ENCODE measurements at regions not wholly inside any gene's neighbourhood (a gene's known extent, or its start where the extent isn't known, plus 50 kb on each side); places are given as distances from the start of the nearest gene placed in this dataset.
"Not testable (repeated sequence)": the region's sequence is repeated elsewhere in the genome, so short reads cannot be mapped to it uniquely, and the experiment has no call there.

GRCh38 chr12:34123092-34123491, 100.8 kb downstream of the ALG10 start:
- H3K4me1 ChIP-seq (ENCODE audit: control insufficient read depth, insufficient read depth, low read length); H3K4me3 ChIP-seq (ENCODE audit: low read length in 2 of 2); H3K9me3 ChIP-seq (ENCODE audit: control insufficient read depth in 2 of 2, low read length in 2 of 2); H3K36me3 ChIP-seq (ENCODE audit: control insufficient read depth in 2 of 2, insufficient read depth in 2 of 2, low read length in 2 of 2); H3K9ac ChIP-seq (ENCODE audit: low read length in 2 of 2); H3K27me3 ChIP-seq (ENCODE audit: control insufficient read depth in 1 of 2, insufficient read depth in 2 of 2, low read length in 2 of 2); H3K27ac ChIP-seq (ENCODE audit: low read length): not testable (repeated sequence)

- Histone ChIP-seq H3K4me1 (ENCODE audit: control insufficient read depth, insufficient read depth, low read length) (no peaks in the 10 kb centered on the region), H3K9me3 (ENCODE audit: control insufficient read depth in 2 of 2, low read length in 2 of 2) (no peaks in the 10 kb centered on the region), H3K27me3 (ENCODE audit: control insufficient read depth in 1 of 2, insufficient read depth in 2 of 2, low read length in 2 of 2) (peaks cover 0 to 5% of the 10 kb centered on the region in 2 donors), H3K4me3 (ENCODE audit: low read length in 2 of 2) (no peak overlapping the region), H3K9ac (ENCODE audit: low read length in 2 of 2) (no peak overlapping the region), H3K27ac (ENCODE audit: low read length) (no peak overlapping the region), H3K36me3 (ENCODE audit: control insufficient read depth in 2 of 2, insufficient read depth in 2 of 2, low read length in 2 of 2) (no peaks in the 10 kb centered on the region)
Observed at GRCh38 chr12:34124608-34125007, 102.3 kb downstream of the ALG10 start.

- Histone ChIP-seq H3K27ac (ENCODE audit: low read length) (no peak overlapping the region), H3K36me3 (ENCODE audit: control insufficient read depth in 2 of 2, insufficient read depth in 2 of 2, low read length in 2 of 2) (no peaks in the 10 kb centered on the region), H3K9me3 (ENCODE audit: control insufficient read depth in 2 of 2, low read length in 2 of 2) (no peaks in the 10 kb centered on the region), H3K9ac (ENCODE audit: low read length in 2 of 2) (no peak overlapping the region), H3K27me3 (ENCODE audit: control insufficient read depth in 1 of 2, insufficient read depth in 2 of 2, low read length in 2 of 2) (peaks cover 0 to 5% of the 10 kb centered on the region in 2 donors), H3K4me1 (ENCODE audit: control insufficient read depth, insufficient read depth, low read length) (no peaks in the 10 kb centered on the region), H3K4me3 (ENCODE audit: low read length in 2 of 2) (peak overlapping the region; percentile 15 to 19)
Observed at GRCh38 chr12:34126239-34126641, 103.9 kb downstream of the ALG10 start.

- H3K9me3 ChIP-seq (ENCODE audit: control insufficient read depth in 2 of 2, low read length in 2 of 2), result no peaks in the 10 kb centered on the region
- H3K36me3 ChIP-seq (ENCODE audit: control insufficient read depth in 2 of 2, insufficient read depth in 2 of 2, low read length in 2 of 2), result no peaks in the 10 kb centered on the region
- H3K4me1 ChIP-seq (ENCODE audit: control insufficient read depth, insufficient read depth, low read length), result no peaks in the 10 kb centered on the region
- no peak overlapping the region for H3K9ac ChIP-seq (ENCODE audit: low read length in 2 of 2)
- no peak overlapping the region for H3K4me3 ChIP-seq (ENCODE audit: low read length in 2 of 2)
- H3K27me3 ChIP-seq (ENCODE audit: control insufficient read depth in 1 of 2, insufficient read depth in 2 of 2, low read length in 2 of 2), result peaks cover 0 to 5% of the 10 kb centered on the region in 2 donors
- H3K27ac ChIP-seq (ENCODE audit: low read length), result no peak overlapping the region
Observed at GRCh38 chr12:34126805-34127204, 104.5 kb downstream of the ALG10 start.

GRCh38 chr12:34127379-34127778, 105.1 kb downstream of the ALG10 start:
- H3K27ac ChIP-seq (ENCODE audit: low read length); H3K4me1 ChIP-seq (ENCODE audit: control insufficient read depth, insufficient read depth, low read length); H3K9me3 ChIP-seq (ENCODE audit: control insufficient read depth in 2 of 2, low read length in 2 of 2); H3K36me3 ChIP-seq (ENCODE audit: control insufficient read depth in 2 of 2, insufficient read depth in 2 of 2, low read length in 2 of 2); H3K9ac ChIP-seq (ENCODE audit: low read length in 2 of 2); H3K27me3 ChIP-seq (ENCODE audit: control insufficient read depth in 1 of 2, insufficient read depth in 2 of 2, low read length in 2 of 2); H3K4me3 ChIP-seq (ENCODE audit: low read length in 2 of 2): not testable (repeated sequence)

GRCh38 chr12:34142430-34142829, 120.1 kb downstream of the ALG10 start:
- Histone ChIP-seq H3K9ac (ENCODE audit: low read length in 2 of 2) (no peak overlapping the region), H3K9me3 (ENCODE audit: control insufficient read depth in 2 of 2, low read length in 2 of 2) (no peaks in the 10 kb centered on the region), H3K4me3 (ENCODE audit: low read length in 2 of 2) (no peak overlapping the region), H3K36me3 (ENCODE audit: control insufficient read depth in 2 of 2, insufficient read depth in 2 of 2, low read length in 2 of 2) (no peaks in the 10 kb centered on the region), H3K27me3 (ENCODE audit: control insufficient read depth in 1 of 2, insufficient read depth in 2 of 2, low read length in 2 of 2) (no peaks in the 10 kb centered on the region), H3K4me1 (ENCODE audit: control insufficient read depth, insufficient read depth, low read length) (no peaks in the 10 kb centered on the region), H3K27ac (ENCODE audit: low read length) (no peak overlapping the region)

- Histone ChIP-seq H3K9ac (ENCODE audit: low read length in 2 of 2) (no peak overlapping the region), H3K4me3 (ENCODE audit: low read length in 2 of 2) (no peak overlapping the region), H3K27me3 (ENCODE audit: control insufficient read depth in 1 of 2, insufficient read depth in 2 of 2, low read length in 2 of 2) (no peaks in the 10 kb centered on the region), H3K4me1 (ENCODE audit: control insufficient read depth, insufficient read depth, low read length) (no peaks in the 10 kb centered on the region), H3K9me3 (ENCODE audit: control insufficient read depth in 2 of 2, low read length in 2 of 2) (no peaks in the 10 kb centered on the region), H3K36me3 (ENCODE audit: control insufficient read depth in 2 of 2, insufficient read depth in 2 of 2, low read length in 2 of 2) (no peaks in the 10 kb centered on the region), H3K27ac (ENCODE audit: low read length) (no peak overlapping the region)
Observed at GRCh38 chr12:34151019-34151418, 128.7 kb downstream of the ALG10 start.

- no peak overlapping the region for H3K27ac ChIP-seq (ENCODE audit: low read length)
- H3K36me3 ChIP-seq (ENCODE audit: control insufficient read depth in 2 of 2, insufficient read depth in 2 of 2, low read length in 2 of 2), result no peaks in the 10 kb centered on the region
- H3K9ac ChIP-seq (ENCODE audit: low read length in 2 of 2), result no peak overlapping the region
- H3K4me1 ChIP-seq (ENCODE audit: control insufficient read depth, insufficient read depth, low read length), result no peaks in the 10 kb centered on the region
- no peak overlapping the region for H3K4me3 ChIP-seq (ENCODE audit: low read length in 2 of 2)
- H3K27me3 ChIP-seq (ENCODE audit: control insufficient read depth in 1 of 2, insufficient read depth in 2 of 2, low read length in 2 of 2), result peaks cover 0 to 2% of the 10 kb centered on the region in 2 donors
- no peaks in the 10 kb centered on the region for H3K9me3 ChIP-seq (ENCODE audit: control insufficient read depth in 2 of 2, low read length in 2 of 2)
Observed at GRCh38 chr12:34163443-34163842, 141.1 kb downstream of the ALG10 start.

GRCh38 chr12:34166427-34167060, 144.2 kb downstream of the ALG10 start:
- H3K4me3 ChIP-seq (ENCODE audit: low read length in 2 of 2), result no peak overlapping the region
- H3K9me3 ChIP-seq (ENCODE audit: control insufficient read depth in 2 of 2, low read length in 2 of 2), result no peaks in the 10 kb centered on the region
- H3K4me1 ChIP-seq (ENCODE audit: control insufficient read depth, insufficient read depth, low read length), result no peaks in the 10 kb centered on the region
- peaks cover 0 to 2% of the 10 kb centered on the region in 2 donors for H3K27me3 ChIP-seq (ENCODE audit: control insufficient read depth in 1 of 2, insufficient read depth in 2 of 2, low read length in 2 of 2)
- no peak overlapping the region for H3K9ac ChIP-seq (ENCODE audit: low read length in 2 of 2)
- H3K27ac ChIP-seq (ENCODE audit: low read length), result no peak overlapping the region
- H3K36me3 ChIP-seq (ENCODE audit: control insufficient read depth in 2 of 2, insufficient read depth in 2 of 2, low read length in 2 of 2), result no peaks in the 10 kb centered on the region

- not testable (repeated sequence) for H3K9ac ChIP-seq (ENCODE audit: low read length in 2 of 2); H3K4me1 ChIP-seq (ENCODE audit: control insufficient read depth, insufficient read depth, low read length); H3K36me3 ChIP-seq (ENCODE audit: control insufficient read depth in 2 of 2, insufficient read depth in 2 of 2, low read length in 2 of 2); H3K4me3 ChIP-seq (ENCODE audit: low read length in 2 of 2); H3K27me3 ChIP-seq (ENCODE audit: control insufficient read depth in 1 of 2, insufficient read depth in 2 of 2, low read length in 2 of 2); H3K27ac ChIP-seq (ENCODE audit: low read length); H3K9me3 ChIP-seq (ENCODE audit: control insufficient read depth in 2 of 2, low read length in 2 of 2)
Observed at GRCh38 chr12:34168507-34168906, 146.2 kb downstream of the ALG10 start.

- Histone ChIP-seq H3K36me3 (ENCODE audit: control insufficient read depth in 2 of 2, insufficient read depth in 2 of 2, low read length in 2 of 2) (no peaks in the 10 kb centered on the region), H3K9me3 (ENCODE audit: control insufficient read depth in 2 of 2, low read length in 2 of 2) (peaks cover 0 to 2% of the 10 kb centered on the region in 2 donors), H3K27ac (ENCODE audit: low read length) (no peak overlapping the region), H3K4me1 (ENCODE audit: control insufficient read depth, insufficient read depth, low read length) (no peaks in the 10 kb centered on the region), H3K27me3 (ENCODE audit: control insufficient read depth in 1 of 2, insufficient read depth in 2 of 2, low read length in 2 of 2) (peaks cover 0 to 2% of the 10 kb centered on the region in 2 donors), H3K9ac (ENCODE audit: low read length in 2 of 2) (no peak overlapping the region), H3K4me3 (ENCODE audit: low read length in 2 of 2) (no peak overlapping the region)
Observed at GRCh38 chr12:34186492-34186891, 164.2 kb downstream of the ALG10 start.
